ENCODE measurements at regions not wholly inside any gene's neighbourhood (a gene's known extent, or its start where the extent isn't known, plus 50 kb on each side); places are given as distances from the start of the nearest gene placed in this dataset.

GRCh38 chr5:57906671-57907070 lies 424.1 kb upstream of the ACTBL2 start:
- no peak overlapping the region for H3K4me3 ChIP-seq (ENCODE audit: low read depth, low read length)
- DNase-seq (ENCODE audit: low read depth) = no peak

DNA sequence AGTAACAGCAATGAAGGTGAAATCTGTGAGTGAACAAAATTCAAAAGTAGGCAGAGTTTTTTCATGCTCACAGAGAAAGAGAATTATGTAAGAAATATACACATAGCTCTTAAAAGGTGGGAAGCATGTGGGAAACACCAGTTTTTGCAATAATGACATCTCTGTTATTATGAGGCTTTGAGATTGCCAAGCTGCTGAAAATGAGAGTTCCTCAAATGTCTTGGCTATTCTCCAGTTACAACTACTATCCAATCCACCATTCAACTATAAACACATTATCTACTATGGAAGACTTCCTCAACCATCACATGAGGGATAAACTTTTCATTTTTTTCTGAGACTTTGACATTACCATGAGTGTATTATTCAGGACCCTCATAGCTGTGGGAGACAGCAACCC lies 420.8 kb upstream of the ACTBL2 start:
- TF ChIP-seq CTCF (conservative IDR thresholded peaks at IDR 0.05; ENCODE audit: low read depth, low read length) = no peak
- no peak overlapping the region for H3K4me3 ChIP-seq (ENCODE audit: low read depth, low read length)
- peak; percentile 47 for DNase-seq (ENCODE audit: low read depth)

More at GRCh38 chr5:57906671-57907070, 424.1 kb upstream of the ACTBL2 start:
- TF ChIP-seq CTCF (conservative IDR thresholded peaks at IDR 0.05; ENCODE audit: low read depth, low read length) = no peak

DNA sequence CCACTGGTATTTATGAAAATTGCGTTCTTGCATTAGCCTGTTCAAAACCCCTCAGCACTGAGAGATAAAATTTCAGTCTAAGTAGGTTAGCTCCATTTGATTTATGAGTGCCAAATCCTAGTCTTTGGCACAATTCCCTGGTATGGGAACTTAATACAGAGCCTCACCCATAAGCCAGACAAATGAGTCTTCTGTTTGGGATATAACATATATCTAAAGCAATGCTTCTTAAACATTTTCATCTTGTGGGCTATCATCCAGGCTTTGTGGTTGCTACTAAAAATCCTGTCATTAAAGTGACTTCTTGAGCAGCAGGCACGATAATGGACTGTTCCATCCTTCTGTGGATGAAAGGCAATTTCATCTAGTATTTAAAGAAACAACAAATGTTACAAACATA lies 419.5 kb upstream of the ACTBL2 start:
- no peak overlapping the region for H3K4me3 ChIP-seq (ENCODE audit: low read depth, low read length)
- DNase-seq (ENCODE audit: low read depth) = no peak
- TF ChIP-seq CTCF (conservative IDR thresholded peaks at IDR 0.05; ENCODE audit: low read depth, low read length) = no peak

GRCh38 chr5:57900381-57900944 lies 417.9 kb upstream of the ACTBL2 start:
- no peak overlapping the region for H3K4me3 ChIP-seq (ENCODE audit: low read depth, low read length)
- TF ChIP-seq CTCF (conservative IDR thresholded peaks at IDR 0.05; ENCODE audit: low read depth, low read length) = no peak
- peak; percentile 45 for DNase-seq (ENCODE audit: low read depth)

GRCh38 chr5:57896576-57896975 lies 414.0 kb upstream of the ACTBL2 start:
- TF ChIP-seq CTCF (conservative IDR thresholded peaks at IDR 0.05; ENCODE audit: low read depth, low read length) = no peak
- DNase-seq (ENCODE audit: low read depth) = no peak
- H3K4me3 ChIP-seq (ENCODE audit: low read depth, low read length) = no peak overlapping the region

DNA sequence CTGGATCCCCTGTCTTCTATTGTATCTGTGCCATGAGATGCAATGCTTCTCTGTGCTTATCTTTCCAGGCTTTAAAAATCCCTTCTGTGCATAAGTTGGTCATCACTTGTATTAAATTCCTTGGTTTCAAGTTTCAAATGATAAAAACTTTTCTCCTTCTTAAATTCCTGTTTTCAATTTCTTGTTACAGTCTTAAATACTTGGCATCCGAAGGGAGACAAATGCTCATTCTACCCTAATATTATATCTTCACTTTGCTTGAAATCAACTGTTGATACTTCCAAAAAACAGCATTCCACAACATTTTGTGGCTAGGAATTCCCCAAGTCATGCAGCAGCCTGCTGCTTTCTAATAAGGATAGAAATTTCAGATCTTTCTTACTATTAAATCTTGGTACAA lies 413.2 kb upstream of the ACTBL2 start:
- H3K4me3 ChIP-seq (ENCODE audit: low read depth, low read length) = no peak overlapping the region
- no peak for TF ChIP-seq CTCF (conservative IDR thresholded peaks at IDR 0.05; ENCODE audit: low read depth, low read length)
- peak; percentile 49 for DNase-seq (ENCODE audit: low read depth)

GRCh38 chr5:57893926-57894325 lies 411.3 kb upstream of the ACTBL2 start:
- H3K4me3 ChIP-seq (ENCODE audit: low read depth, low read length) = no peak overlapping the region
- no peak for TF ChIP-seq CTCF (conservative IDR thresholded peaks at IDR 0.05; ENCODE audit: low read depth, low read length)
- DNase-seq (ENCODE audit: low read depth) = no peak
